Urothelium cell line (cell line): ENCODE measurements at regions not wholly inside any gene's neighbourhood (a gene's known extent, or its start where the extent isn't known, plus 50 kb on each side); places are given as distances from the start of the nearest gene placed in this dataset.

ENCODE experiments used
- DNase-seq: peaks from one replicate; pipeline ENCODE4 v3.0.0; 2011; ENCODE audit warnings: low spot score, mixed read lengths
- FAIRE-seq: peaks from 2 replicates; lab custom pipeline; 2011; peaks lifted over from hg19 to GRCh38; lab: Jason Lieb, UNC

DNA sequence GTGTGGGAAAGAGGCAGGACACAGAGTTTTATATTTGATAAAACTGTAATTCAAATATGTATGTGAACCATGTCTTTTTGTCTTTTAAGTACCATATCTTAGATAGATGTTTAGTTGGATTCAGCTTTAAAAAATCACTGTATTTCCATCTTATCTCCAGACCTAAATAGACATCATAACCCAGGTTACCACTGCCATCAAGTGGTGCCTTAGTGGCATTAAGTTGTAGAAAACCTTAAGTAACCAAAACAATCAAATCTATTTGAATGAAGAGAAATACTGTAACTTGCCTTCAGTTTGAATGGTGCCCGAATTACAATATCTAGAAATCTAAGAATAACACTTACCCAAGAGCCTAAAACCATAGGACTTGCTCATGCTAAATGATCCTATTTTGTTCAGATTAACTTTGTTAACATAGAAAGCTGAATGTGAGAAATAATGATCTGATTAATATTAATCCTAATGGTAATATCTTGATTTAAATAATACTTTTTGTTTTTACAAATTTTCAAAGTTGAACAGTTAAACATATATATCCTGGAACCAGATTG, 92.5 kb upstream of the MAP2 start:
- peak; percentile 11 for DNase-seq

DNA sequence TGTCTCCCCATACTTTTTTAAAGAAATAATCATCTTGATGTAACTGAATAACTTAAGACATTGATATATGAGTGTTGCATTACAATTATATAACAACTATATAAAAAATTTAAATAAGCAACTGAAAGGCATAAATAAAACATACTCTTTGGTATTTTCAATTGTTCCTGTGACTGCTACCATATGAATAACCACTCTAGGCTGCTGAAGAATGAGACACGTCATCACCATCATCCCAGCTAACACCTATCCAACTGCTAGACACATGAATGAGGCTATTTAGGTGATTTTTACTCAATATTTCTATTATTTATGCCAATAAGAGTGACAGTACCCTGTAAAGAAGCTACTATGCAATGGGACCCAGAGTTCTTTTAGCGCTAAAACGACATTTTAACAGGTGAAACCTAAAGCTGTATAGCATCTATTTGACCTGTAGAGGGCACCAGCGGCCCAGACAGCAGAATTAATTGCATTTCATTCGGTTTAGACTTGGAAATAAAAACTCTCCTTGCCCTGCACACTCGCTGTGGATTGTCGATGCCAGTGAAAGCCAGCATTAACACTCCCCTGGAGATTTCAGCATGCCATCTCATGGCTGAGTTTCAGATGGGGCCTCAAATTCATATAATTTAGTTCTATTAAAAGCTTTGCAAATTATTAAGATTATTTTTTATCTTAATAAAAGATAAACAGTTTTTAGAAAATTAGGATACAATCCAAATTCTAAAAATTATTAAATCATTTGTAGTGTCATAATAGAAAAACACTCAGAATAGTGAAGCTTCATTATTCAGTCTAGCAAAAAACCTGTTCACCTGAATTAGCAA, 89.4 kb upstream of the MAP2 start:
- FAIRE-seq, result peak; percentile 20
- DNase-seq, result peak; percentile 46

More for the DNA sequence above, 92.5 kb upstream of the MAP2 start:
- no peak for FAIRE-seq

DNA sequence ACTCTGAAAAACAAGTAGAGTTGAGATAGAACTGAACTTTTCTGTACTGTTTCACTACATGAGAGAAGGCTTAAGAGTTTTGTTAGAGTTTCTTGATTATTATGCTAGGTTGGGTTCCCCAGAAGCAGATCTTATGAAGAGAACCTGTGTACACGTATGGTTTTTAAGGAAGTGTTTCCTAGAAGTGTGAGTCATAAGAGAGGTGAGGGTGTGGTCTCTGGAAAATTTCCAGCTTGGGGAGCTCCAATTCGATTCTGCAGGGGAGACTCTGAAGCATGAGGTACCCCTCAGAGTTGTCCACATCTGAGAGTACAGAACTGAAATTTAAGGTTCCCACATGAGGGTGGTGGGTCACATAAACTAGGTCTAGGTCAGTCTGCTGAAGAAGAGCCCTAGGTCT, 83.3 kb upstream of the MAP2 start:
- DNase-seq (no peak), FAIRE-seq (no peak)

DNA sequence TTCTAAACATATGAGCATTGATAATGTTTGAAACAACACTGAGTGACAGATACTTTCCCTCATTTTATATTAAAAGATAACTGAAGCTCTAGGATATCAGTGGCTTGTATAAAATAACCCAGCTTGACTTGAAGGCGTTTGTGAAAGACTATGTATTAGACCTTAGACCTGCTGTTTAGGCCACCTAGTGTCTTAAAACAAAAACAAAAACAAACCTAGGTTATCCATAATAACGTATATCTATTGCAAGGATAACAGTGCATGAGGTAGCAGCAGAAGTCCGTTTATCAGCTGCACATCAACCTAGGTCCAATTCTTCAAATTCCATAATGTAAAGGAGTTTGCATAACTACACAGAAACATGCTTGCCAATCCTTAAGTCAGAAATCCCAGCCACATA, 79.5 kb upstream of the MAP2 start:
- FAIRE-seq, result no peak
- DNase-seq, result no peak

DNA sequence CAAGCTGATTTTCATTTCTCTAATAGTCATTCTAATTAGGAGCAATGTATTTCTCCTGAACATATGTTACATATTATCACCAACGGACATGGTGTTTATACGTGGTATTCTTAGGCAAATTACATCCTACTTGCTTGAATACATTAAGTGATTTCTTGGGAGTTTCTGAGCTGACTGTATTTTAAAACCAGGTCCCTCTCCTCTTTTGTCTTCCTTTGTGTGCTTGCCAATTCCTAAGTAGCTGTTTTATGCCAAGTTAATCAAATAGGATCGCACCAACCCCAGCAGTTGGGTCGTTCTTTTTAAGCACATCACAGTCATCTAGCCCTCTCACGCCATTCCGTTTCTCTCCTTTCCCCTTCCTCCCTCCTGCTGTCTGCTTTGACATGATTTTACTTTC, 75.4 kb upstream of the MAP2 start:
- DNase-seq (no peak), FAIRE-seq (no peak)

DNA sequence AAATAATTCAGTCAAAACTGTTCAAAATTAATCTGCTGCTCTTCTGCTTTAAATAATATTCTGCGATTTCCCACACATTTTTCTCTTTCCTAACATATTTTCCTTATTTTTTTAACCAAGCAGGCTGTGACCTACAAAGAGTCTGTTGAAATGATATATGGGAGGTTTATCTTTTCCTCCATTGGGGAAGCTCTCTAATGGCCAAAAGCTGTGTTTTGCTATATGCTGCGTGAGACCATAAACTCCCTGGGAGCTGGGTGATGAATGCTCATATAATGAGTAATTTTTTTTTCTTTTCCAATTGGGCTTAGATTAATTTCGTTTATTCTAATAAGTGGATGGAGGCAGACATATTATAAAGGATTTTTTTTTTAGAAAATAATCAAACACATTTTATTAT, 72.2 kb upstream of the MAP2 start:
- FAIRE-seq (no peak), DNase-seq (no peak)

DNA sequence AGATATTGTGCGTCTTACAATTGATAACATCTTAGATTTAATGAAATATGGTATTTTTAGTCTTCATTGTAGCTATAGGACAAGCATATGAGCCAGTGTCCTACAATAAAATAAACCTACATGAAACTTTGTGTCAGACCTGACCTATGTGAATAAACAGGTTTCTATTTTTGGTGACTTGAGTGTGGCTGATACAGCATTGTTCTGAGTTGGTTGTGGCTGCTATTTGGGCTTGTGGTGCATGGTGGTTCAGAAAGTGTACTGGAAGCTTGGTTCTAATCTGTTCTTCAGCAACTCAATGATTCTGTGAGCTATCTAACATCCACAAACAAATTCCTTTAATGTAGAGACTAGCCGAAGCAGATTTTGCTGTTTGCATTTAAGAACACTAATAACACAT, 64.9 kb upstream of the MAP2 start:
- no peak for DNase-seq
- no peak for FAIRE-seq

DNA sequence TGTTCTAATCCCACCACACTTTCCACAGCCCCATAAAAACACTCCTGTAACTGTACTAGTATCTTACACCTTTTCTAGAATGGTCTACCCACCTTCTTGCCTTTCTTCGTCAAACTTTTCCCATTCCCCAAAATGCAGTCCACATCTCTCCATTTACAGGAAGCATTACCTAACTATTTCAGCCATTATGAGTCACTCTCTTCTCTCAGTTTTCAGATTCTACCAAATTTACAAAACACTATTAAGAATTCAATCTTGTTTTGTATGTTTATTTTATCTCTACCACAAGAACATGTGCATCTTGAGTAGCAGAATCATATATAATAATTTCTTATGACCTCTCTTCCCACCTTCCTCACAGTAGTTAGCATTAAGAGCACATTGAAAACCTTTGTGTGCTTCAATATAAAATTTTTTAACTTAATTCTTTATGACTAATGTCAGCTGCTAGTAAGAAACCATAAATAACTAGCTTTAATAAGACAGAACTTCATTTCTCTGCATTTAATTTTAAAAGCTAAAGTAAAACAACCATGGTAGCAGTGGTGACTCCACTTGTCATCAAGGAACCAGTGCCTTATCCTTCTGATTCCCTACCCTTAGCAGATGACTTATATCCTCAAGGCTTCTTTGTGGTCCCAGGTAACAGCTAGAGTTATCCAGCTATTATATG, 56.6 kb upstream of the MAP2 start:
- DNase-seq (no peak), FAIRE-seq (no peak)

DNA sequence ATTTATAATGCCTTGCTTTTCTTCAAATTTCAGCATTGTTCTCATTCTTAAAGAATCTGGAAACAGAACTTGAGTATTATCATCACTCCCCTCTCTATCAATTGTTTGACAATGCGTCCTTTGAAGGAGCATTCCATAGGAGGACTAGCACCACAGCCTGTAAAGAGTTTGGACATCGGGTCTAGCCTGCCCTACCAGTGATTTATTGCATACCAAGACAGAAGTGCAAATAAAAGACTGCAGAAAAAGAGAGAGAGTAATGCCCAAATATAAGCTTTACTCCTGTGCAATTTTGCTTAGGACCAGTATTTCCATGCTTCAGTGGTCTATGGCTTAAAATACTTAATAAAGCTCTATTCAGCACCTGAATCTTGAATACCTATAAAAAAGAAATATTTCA, 55.4 kb upstream of the MAP2 start:
- DNase-seq (peak; percentile 45), FAIRE-seq (no peak)

DNA sequence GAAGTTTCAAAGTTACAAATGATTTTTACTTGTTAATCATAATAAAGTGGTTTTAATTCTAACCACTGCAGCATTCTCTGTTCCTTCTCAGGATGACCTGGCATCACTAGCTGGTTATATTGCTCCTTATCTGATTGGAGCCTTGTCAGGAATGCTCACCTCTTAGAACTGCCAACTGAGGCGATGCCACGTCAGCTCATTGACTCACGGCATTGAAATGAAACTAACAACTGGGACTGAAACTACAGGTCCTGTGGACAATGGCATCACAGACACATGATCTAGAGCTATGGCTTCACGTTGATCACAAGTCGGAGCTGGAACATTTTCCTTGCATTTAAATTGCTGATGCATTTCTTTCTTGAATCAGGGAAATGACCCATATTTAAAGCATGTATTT, 54.9 kb upstream of the MAP2 start:
- FAIRE-seq, result peak; percentile 98
- DNase-seq, result peak; percentile 82

DNA sequence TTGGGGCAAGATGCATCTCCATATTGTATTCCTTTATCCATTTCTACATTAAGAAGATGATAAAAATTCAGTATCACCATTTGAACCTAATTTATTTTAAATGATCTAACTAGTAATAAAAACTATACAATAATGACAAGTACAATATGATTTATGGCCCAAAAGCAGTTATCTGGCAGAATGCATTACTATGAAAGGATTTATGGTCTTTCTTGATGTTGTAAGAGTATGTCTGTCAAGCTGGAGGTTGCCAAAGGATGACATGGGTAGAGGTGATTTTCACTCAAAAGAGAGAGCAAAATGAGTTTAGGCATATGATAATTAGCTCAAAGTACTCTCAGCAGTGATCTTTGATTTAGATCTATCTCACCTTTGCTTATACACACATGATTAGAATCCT, 54.2 kb upstream of the MAP2 start:
- DNase-seq, result no peak
- no peak for FAIRE-seq

DNA sequence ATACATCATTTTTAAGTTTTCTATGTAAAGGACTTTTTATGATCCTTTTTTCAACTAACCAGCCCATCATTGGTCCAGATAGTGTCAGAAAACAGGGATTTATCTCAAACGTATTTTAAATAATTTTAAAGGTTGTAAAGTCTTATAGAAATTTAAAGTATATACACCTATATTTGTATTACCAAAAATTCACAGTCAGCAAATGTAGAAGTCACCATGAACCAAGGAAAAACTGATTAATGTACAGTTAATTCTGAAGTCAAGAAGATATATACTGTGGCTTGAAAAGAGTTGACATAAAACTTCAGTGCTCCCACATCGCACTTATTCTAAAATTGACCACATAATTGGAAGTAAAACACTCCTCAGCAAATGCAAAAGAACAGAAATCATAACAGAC, 52.4 kb upstream of the MAP2 start:
- FAIRE-seq (no peak), DNase-seq (no peak)
